HG02763 (cell line): ENCODE measurements at regions not wholly inside any gene's neighbourhood (a gene's known extent, or its start where the extent isn't known, plus 50 kb on each side); places are given as distances from the start of the nearest gene placed in this dataset.

ENCODE experiments used
- ATAC-seq: cut with Tn5 transposase; IDR thresholded peaks from one replicate; pipeline ENCODE4 v1.9.1; 2021; ENCODE audit warnings: mild to moderate bottlenecking, moderate library complexity; ENCODE audit not compliant: unreplicated experiment

DNA sequence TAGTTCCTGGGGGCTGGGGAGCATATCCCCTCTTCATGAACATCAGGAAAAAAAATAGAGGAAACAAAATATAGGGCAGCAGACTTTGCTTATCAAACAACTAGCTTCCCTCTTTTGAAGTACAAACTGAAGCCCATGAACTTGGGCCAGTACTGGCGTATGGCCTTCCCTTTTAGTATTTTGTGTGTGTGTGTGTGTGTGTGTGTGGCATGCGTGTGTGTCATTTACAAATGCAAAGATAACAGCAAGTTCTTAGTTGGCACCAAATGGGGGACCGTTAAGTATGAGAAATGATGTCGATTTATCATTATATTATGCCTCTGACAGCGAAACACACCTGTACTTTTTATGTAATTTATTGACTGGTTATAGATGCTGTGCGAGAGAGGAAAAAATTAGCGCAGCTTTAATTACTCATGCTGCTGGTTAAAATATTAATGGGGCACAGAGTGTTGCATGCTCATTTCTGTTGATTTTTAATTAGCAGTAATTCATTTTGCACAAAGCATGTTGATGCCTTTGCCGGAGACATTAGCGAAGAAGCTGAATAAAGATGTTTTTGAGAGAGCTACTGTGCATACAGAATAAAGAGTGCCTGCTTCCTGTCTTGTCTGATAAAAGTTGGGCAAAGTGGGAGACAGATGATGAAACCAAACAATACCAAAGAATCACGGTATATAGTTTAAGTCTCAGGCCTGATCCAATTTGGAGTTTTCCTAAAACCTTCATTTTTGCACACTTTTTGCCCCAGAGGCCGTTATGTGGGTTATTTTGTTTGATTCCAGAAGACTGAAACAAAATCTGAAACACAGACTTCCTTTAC lies 297.1 kb downstream of the SATB1 start:
- no peak for ATAC-seq

DNA sequence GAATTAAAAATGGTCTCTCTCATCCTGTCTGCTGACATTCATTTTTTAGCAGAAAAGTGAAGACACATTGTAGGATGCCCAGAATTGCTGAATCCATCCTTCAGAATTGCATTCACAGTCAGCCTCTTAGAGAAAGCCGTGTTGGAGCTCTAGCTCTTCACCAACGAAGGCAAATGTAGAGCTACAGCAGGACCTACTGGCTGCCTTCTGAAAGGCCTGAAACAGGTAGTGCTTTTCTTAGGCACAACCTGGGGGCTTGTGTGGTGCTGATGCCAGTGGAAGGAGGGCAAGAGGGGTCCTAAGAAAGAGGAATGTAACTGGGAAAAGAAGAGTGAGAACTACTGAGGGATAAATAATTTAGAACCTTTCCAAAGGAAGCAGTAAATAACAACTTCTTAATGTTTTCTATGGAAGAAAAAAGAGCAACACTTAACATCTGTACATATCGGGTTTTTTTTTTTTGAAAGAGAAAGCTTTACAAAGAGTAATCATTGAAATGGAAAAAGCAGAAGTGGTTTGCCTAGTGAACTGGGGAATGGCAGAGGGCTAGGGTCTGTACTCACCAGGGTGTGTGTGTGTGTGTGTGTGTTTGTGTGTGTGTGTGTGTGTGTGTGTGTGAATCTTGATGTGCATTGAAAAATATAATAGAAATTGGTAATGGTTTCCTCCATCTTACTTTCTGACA lies 297.8 kb downstream of the SATB1 start:
- peak; percentile 98 for ATAC-seq

DNA sequence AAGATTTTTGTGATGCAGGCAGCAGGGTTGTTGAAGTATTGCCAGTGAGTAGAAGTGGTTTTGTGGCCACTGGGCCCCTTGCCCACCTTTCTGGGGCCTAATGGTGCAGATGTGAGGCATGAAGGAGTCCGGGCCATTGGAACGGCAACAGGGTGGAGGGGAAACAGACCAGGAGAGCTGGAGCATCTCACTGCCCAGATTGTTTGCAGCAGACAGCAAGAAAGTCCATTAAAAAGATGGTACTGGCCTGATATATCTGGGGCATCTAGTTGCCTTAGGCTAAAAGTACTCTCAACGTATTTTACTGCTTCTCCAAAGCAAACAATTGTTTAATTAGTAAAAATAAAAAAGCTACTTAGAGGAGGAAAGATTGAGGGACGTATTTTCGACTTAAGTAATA lies 298.4 kb downstream of the SATB1 start:
- ATAC-seq, result no peak

DNA sequence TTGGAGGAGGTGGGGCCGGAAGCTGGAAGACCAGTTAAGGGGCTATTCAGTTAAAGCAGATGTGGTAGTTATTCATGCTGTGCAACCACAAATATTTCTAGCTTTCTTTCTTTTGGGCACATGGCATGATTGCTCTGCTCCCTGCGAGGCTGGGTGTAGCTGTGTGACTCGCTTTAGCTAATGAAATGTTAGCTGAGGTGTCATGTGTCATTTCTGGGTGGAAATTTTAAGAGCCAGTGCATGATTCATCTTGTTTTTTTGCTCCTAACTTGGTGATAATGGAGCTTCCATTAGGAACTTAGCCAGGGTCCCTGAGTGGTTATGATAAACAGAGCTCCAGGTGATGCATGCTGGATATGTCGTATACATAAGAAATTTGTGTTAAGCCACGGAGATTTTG lies 300.6 kb downstream of the SATB1 start:
- no peak for ATAC-seq

DNA sequence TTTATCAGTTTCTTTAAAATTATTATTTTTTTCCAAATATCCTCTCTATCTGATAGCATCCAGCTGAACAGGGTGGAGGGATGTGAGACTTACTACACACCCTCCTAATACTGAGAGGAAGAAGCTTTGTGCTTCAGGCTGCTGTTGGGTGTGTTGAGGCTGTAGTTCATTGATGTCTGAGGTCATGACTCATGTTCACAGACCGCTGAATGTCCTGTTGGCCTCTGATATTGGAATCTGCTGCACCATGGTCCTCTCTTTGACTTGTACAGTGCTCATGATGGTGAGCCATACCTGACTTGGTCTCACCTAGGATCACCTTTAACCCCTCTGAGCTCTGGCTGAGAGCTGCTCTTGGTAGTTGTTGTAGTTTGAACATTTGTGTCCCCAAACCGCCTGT lies 302.9 kb downstream of the SATB1 start:
- ATAC-seq, result no peak

DNA sequence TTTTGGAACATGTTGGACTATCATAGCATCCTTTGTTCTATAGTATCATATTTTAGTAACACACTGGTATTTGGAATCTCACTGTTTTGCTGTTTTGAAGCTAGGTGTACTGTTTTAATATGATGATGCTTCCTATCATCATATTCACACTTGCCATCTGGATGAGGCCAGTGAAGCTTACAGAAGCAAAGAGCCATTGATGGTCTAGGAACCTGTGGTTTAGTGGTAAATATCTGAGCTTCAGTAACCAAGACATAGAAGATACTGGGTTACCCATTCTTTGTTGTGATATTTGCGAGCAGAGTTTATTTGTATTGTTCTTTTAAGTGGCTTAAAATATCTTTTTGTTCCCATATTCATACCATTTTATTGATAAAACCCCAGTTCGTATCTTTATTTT lies 304.1 kb downstream of the SATB1 start:
- no peak for ATAC-seq

DNA sequence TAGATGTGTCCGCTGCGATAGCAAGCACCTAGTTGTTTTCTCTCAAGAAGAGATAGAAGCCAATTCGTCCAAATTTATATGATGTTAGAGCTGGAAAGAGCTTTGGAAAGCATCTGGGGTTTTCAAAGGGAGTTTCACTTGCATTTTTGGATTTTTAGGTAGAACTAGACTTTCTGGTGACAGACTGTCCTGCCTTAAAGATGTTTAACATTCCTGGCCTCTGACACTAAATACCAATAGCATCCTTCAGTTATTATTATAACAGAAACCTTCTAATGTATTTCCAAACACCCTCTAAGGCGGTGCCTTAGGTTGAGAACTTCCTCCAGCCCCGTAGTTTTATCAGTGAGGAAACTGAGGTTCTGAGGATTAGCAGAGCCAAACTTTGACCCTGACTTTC lies 305.3 kb downstream of the SATB1 start:
- ATAC-seq, result no peak

DNA sequence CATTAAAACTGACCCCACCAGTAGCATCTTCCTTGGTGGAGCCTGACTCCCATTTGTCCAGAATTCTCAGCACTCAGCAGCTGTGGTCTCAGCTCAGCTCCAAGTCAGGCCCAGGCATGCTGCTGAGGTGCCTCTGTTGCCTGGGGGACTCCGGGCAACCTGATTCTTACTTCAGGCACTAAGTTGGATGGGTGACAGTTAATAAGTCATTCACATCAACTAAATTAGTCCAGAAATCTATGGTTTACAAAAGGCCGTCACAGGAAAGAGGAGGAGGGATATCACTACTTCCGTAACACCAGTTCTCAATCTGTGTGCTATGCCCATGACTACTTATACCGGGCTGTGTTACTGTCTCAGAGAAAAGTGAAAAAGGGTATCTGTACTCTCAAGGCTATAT lies 310.2 kb downstream of the SATB1 start:
- no peak for ATAC-seq

DNA sequence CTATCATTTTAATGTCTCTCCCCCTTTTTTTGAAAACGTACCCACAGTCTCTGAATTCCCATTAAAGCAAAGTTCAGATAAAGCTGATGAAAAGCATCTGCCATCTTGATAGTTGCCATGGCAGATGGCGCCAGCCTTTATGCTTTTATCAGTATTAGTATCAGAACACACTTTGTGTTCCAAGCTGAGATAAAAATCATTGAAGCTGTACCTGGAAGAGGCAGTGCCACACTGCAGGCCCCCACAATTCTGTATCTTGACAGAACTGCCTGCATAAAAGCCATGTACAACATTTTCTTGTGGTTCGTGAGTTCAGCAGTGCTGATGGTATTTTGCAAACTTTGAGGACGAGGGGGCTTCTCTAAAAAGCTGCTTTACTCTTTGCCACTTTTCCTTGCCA lies 311.7 kb downstream of the SATB1 start:
- ATAC-seq, result no peak

DNA sequence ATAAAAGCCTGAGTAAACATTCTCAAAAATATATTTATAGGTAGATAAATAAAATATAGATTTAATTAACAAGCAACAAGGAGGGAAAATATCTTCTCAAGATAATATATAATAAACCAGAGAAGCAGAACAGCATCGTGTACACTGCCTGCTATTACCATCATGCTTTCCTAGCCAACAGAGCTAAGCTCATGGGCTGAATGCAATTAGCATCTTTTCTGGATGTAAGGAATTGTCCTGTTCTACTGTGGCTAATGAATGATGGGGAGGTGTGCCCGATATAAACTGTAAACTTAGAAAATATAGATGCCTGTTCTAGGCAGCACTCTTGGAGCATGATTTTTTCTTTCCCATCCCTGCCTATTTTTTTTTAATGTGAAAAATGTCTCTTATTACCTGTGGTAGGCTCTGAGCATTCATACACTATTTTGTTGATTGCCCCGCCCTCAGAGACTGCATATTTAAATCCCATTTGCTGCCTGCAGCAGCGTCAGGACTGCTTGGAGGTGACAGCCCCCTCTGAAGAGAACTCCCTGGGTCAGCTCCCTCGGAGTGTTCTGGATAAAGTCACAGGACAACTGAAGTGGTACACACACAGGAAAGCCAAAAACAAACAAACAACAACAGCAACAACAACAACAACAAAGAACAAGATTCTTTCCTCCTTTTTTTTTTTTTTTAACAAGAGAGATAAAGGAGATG lies 312.3 kb downstream of the SATB1 start:
- ATAC-seq, result no peak

DNA sequence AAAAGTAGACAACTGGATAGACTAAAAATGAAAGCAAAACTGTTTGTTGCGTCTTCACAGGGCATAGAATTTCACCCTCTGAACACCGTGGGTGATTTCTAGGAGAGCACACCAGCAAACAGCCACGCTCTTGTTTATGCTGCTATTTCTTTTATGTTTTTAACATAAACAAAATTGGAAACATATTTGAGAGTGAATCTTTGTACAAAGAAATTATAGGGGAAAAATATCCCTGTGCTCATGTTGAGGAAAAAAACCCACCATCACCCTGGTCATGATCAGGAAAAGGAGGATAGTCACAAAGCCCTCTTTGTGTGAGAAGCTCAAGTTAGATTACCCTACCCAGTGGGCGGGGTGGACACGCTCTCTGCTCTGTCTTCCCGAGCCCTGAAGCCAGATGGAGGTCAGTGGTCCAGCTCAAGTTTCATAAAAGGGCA lies 313.3 kb downstream of the SATB1 start:
- peak; percentile 93 for ATAC-seq

DNA sequence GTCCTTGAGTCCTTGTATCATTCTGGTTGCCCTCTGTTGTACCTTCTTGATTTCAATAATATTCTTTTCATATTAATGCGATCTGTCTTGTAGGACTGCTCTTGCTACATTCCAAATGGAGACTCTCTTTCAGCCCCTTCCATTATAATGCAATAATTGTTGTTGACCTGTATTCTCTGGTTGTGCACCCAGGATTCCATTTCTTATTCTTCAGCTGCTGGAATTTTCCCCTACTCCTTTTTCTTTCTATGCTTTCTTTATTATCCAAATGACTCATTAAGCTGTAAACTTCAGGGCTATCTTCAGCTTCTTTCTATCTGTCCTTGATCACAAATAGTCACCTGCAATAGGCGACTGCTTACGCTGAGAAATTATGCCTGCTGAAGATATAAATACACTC lies 321.5 kb downstream of the SATB1 start:
- no peak for ATAC-seq

DNA sequence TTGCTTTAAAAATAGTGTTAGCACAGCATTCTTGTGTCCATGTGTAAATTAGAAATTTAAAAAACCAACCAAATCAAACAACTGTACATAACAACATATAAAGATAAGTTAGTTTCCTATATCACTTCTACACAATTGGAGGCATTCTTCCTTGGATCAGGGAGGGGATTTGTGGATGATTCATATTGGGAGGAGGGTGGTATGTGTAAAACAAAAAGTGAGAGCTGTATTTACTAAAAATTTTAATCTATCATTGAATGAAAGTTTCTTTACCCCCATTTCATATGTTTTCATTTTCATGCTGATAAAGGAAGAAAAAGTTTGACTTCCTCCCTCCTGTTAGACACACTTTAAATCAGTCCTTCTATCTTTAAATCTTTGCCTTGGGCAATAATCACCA lies 325.0 kb downstream of the SATB1 start:
- ATAC-seq, result no peak

DNA sequence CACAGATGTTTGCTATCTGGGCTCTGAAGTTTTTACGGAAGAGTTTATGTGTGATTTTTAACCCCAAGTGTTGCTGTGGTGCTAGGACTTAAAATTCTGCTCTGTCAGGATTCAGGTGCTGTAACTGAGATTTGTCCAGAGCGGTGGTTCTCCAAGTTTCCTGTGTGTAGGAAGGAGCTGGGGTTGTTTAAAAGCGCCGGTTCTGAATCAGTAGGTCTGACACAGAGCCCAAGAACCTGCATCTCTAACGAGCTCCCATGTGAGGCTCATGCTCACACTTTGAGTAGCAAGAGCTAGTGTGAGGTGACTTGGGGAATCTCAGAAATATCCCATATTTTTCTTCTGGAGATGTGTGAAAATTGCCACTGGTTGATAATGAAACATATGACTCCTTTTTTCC lies 325.5 kb downstream of the SATB1 start:
- ATAC-seq, result no peak

DNA sequence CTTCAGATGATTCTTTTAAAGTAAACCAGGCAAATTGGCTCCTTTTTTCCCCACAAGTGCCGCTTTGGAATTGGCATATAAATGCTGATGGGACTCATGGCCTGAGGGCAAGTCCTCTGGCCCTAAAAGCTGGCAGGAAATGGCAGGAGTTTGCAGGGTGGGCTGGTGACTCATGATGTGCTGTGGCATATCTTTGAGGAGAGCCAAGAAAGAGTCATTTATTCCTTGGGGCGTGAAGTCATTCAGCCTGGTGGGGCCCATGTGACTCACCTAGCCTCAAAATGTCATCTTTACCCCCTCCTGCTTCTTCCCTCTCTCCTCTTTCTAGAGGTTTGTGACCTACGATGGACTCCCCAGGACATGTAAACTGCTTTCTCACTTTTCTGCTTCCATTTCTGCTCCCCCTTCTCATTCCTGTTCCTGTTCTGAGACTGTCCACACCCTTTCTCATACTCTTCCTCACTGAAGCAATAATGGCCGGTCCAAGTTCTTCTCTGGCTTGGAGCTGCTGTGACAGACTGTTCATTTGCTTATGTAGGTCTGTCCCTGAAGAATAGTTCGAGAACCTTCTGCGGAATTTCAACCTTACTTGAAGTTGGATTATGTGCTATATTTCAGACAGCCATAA lies 326.1 kb downstream of the SATB1 start:
- ATAC-seq, result no peak

DNA sequence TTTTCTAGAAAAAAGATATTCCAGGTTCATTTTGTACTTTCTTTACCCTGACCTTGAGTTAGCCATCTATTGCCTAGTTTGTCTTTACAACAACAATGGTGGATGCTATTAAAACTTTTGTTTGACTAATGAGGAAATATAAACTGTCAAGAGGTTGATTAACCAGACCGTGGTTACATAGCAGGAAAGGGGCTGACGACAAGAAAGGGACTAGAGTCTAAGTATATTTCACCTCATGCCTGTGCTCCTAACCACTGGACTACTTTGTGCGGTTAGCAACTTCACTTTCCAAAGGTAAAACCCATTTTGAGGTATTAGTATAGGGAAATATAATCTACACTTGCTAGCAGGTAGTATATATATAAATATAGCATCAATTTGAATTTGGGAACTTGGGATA lies 327.1 kb downstream of the SATB1 start:
- no peak for ATAC-seq

DNA sequence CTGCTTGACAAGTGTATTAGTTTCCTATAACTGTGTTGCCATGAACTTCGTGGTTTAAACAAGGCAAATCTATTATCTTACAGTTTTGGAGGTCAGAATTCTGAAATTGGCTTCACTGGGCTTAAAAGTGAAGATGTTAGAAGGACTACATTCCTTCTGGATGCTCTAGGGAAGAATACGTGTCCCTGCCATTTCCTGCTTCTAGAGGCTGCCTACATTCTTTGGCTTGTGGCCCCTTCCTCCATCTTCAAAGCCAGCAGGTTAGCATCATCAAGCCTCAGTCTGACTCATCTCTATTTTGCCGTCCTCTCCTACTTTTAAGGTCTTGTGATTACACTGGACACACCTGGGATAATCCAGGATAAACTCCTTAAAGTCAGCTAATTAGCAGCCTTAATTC lies 327.7 kb downstream of the SATB1 start:
- ATAC-seq, result no peak

DNA sequence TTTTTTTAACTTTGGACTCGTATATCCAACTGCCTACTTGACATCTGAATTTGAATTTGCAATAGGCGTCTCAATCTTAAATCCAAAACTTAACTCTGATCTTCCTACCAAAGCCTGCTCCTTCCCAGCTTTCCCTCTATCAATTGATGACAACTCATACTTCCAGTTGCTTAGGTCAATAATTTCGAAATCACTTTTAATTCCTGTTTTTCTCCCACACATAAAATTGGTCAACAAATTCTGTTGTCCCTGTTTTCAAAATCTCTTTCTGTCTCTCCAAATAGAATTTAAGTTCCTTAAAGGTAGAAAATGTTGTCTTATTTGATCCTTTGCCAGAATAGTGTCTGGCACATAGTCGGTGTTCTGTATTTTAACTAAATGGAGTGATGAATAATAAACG lies 332.4 kb downstream of the SATB1 start:
- no peak for ATAC-seq

DNA sequence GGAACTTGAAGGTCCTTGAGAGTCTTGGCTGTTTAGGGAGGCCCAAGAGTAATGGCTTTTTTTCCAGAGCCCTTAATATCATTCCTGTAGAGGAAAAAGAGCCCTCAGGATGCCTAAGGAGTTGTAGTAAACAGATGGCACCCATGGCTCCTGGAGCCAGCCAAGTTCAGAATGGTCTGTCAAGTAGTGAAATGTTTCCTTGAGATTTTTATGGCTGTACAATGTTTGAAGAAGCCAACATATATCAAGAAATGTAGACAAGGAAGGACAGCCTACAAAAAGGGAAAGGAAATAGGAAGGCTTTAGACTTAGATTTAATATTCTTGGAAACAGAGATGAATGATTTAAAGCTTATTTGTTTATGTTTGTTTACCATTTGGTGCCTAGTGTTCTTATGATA lies 334.8 kb downstream of the SATB1 start:
- ATAC-seq, result no peak

DNA sequence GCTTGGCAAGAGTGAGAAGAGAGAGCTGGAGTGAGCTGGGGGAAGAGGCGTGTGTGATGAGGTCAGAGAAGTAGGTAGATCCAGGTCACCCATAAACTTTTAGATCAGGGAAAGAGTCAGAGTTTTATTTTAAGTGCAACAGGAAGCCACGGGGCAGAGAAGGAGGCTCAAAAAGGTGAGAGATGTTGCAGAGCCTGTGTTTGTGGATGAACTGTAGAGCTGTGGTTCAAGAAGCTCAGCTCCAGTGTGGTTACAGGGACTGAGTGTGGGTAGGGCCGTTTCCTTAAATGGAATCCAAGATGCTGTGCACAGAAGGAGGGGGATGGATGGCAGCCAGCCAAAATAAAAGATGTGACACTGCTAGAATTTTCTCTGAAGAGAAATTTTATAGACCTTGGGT lies 337.2 kb downstream of the SATB1 start:
- ATAC-seq, result no peak

DNA sequence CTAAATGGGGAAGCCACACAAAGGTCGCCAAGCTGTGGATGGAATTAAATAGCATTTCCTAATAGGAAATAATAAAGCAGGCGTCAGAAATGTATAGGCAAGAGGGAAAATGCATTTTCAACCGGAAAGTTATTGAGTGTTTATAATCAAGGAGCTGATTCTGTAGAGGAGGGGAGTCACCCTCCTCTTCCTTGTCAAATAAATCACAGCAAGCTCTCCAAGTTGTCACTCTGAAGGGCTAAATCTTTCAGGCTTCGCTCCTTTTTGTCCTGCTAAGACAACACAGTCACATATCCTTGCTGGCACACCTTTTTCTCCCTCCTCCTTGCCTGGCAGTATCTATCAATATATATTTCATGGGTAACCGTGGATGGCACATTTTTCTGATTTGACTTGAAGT lies 338.4 kb downstream of the SATB1 start:
- no peak for ATAC-seq

DNA sequence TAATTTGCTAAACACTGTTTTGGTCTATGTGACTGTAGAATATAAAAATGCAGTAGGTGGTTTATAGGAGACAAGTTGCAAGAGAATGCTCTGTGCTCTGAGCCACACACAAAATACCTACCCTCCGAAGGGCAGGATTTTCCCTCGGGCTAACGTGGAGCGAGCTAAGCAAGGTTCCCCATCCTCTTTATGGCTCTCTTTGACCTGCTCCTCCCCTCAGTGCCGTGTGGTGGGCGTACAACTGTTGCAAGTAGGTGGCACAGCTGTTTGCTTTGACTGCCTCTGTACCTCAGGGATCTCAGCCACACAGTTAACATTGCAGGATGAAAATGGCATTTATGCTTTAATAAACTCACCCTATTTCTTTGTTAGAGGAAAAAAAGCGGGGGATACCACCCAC lies 339.1 kb downstream of the SATB1 start:
- ATAC-seq, result no peak
